ENCODE measurements at regions not wholly inside any gene's neighbourhood (a gene's known extent, or its start where the extent isn't known, plus 50 kb on each side); places are given as distances from the start of the nearest gene placed in this dataset.

DNA sequence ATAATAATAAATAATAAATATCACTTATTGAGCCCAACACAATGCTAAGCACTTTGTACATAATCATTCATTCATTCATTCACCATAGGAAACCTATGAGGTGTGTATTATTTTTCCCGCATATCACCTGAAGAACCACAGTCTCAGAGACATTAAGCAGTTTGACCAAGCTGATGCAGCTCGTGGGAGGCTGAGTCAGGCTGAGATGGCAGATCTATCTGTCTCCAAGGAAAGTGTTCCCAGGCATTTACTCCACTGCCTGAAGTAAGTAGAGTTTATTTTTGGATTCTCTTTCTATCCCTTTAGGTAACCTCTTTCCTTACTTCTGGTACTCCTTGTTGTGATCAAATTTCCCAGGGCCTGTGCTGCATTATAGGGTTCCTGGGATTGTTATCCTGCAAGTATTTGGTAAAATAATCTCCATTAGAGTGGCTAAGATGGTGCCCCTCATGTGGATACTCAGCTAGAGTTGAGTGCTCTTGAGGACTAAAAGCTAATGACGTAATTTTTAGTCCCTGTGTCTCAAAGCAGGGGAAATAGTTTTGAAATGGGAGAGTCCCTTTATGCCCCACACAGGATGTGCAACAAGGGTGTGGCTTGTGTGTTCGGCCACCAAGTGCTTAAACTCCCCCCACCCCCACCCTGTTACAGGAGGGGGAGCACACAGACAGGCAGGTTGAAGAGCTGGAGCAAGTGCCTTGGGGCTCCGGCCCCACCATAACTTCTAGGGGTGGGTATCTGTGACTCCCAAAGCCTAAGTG lies 467.0 kb downstream of the STIM2 start:
- TF ChIP-seq POLR2A (IDR thresholded peaks at IDR 0.05) (no peak), EP300 (IDR thresholded peaks at IDR 0.05) (no peak), POLR2AphosphoS5 (IDR thresholded peaks at IDR 0.05) (no peak)
- TF ChIP-seq, protein P1, sequence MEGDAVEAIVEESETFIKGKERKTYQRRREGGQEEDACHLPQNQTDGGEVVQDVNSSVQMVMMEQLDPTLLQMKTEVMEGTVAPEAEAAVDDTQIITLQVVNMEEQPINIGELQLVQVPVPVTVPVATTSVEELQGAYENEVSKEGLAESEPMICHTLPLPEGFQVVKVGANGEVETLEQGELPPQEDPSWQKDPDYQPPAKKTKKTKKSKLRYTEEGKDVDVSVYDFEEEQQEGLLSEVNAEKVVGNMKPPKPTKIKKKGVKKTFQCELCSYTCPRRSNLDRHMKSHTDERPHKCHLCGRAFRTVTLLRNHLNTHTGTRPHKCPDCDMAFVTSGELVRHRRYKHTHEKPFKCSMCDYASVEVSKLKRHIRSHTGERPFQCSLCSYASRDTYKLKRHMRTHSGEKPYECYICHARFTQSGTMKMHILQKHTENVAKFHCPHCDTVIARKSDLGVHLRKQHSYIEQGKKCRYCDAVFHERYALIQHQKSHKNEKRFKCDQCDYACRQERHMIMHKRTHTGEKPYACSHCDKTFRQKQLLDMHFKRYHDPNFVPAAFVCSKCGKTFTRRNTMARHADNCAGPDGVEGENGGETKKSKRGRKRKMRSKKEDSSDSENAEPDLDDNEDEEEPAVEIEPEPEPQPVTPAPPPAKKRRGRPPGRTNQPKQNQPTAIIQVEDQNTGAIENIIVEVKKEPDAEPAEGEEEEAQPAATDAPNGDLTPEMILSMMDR (IDR thresholded peaks at IDR 0.05), result no peak
- H3K9me3 ChIP-seq, result no peaks in the 10 kb centered on the region
- no peaks in the 10 kb centered on the region for H3K27me3 ChIP-seq
- H3K36me3 ChIP-seq, result no peaks in the 10 kb centered on the region
- 72 to 83% (median 76%) methylated on average over 4 to 5 of the region's 5 CpGs for WGBS, 5 donors
- intact Hi-C loops (cut with DNase I; ENCODE audit: low total_unique reads), result no loop called here
- no peak overlapping the region for H3K27ac ChIP-seq
- H3K4me1 ChIP-seq, result no peaks in the 10 kb centered on the region
- no peak overlapping the region for H3K4me3 ChIP-seq
- DNase-seq, result no peak

DNA sequence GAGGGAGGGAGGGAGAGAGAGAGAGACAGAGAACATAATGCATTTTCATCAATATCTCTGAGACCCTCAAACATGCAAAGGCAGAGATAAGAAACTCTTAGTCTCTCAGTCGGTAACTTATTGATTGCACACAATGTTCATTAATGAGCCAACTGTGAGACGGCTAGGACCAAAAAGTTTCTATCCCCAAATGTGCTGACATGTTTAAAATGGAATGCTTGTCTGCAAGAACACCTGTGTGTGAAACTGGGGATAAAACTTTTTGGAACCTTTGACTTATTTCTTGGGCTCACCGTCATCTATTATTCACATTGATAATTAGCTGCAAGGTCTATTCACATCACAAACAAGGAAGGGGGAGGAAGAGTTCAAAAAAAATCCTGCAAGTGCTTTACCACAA lies 477.9 kb downstream of the STIM2 start:
- Histone ChIP-seq H3K4me1 (no peaks in the 10 kb centered on the region), H3K36me3 (no peaks in the 10 kb centered on the region), H3K4me3 (no peak overlapping the region), H3K27me3 (no peaks in the 10 kb centered on the region), H3K9me3 (no peaks in the 10 kb centered on the region), H3K27ac (no peak overlapping the region)
- intact Hi-C loops (cut with DNase I; ENCODE audit: low total_unique reads), result no loop called here
- DNase-seq, result no peak
- TF ChIP-seq, protein P1 (IDR thresholded peaks at IDR 0.05), result no peak
- TF ChIP-seq POLR2A (IDR thresholded peaks at IDR 0.05) (no peak), POLR2AphosphoS5 (IDR thresholded peaks at IDR 0.05) (no peak), EP300 (IDR thresholded peaks at IDR 0.05) (no peak)
- 48 to 61% (median 57%) methylated on average over 3 of the region's 3 CpGs for WGBS, 5 donors

DNA sequence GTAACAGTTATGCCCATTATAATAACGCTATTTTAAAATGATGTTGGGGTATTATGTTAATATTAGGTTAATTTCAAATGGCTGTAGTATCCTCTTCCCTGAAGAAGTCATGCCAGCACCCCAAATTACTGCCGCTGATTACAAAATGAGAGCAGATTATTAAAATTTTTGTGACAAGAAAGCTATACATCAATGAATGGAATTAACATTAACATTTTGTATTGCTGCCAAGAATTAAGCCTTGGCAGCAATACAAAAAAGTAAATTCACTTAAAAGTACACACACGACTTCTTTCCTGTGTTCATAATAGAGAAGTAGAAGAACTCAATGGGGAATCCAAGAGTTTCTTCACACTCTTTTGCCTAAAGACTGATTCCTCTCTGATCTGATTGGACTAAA lies 482.8 kb downstream of the STIM2 start:
- no peak for TF ChIP-seq POLR2AphosphoS5 (IDR thresholded peaks at IDR 0.05)
- TF ChIP-seq EP300 (IDR thresholded peaks at IDR 0.05), result no peak
- TF ChIP-seq POLR2A (IDR thresholded peaks at IDR 0.05), result no peak
- TF ChIP-seq, protein P1 (IDR thresholded peaks at IDR 0.05), result no peak
- intact Hi-C loops (cut with DNase I; ENCODE audit: low total_unique reads), result no loop called here
- H3K4me1 ChIP-seq, result no peaks in the 10 kb centered on the region
- DNase-seq, result no peak
- H3K27me3 ChIP-seq, result no peaks in the 10 kb centered on the region
- H3K9me3 ChIP-seq, result no peaks in the 10 kb centered on the region
- WGBS, 5 donors, result 25 to 41% (median 28%) methylated on average over 3 of the region's 3 CpGs
- no peaks in the 10 kb centered on the region for H3K36me3 ChIP-seq
- no peak overlapping the region for H3K27ac ChIP-seq
- no peak overlapping the region for H3K4me3 ChIP-seq

DNA sequence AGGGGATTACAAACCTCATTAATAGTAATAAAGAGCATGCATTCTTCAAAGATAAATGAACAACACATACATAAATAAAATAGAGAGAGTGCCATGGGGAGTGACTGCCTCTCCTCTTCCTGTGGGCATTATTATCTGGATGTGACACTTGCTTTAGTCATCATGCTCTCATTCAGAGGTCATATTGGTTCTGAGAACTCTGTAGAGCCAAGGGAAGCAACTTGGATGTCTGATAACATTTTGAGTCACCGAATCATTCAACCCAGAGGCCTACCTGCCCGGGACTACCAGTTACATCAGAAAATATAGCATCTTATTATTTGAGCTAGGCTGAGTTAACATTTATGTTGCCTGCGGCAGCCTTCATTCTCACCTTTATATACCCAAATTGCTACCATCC lies 489.5 kb downstream of the STIM2 start:
- H3K4me1 ChIP-seq, result no peaks in the 10 kb centered on the region
- no peaks in the 10 kb centered on the region for H3K36me3 ChIP-seq
- H3K27me3 ChIP-seq, result no peaks in the 10 kb centered on the region
- H3K27ac ChIP-seq, result no peak overlapping the region
- no peak overlapping the region for H3K4me3 ChIP-seq
- H3K9me3 ChIP-seq, result peaks cover 0 to 2% (median 0%) of the 10 kb centered on the region in 4 donors
- 79 to 88% (median 83%) methylated on average over 3 of the region's 3 CpGs for WGBS, 5 donors
- intact Hi-C loops (cut with DNase I; ENCODE audit: low total_unique reads), result no loop called here
- TF ChIP-seq EP300 (IDR thresholded peaks at IDR 0.05) (no peak), POLR2AphosphoS5 (IDR thresholded peaks at IDR 0.05) (no peak), POLR2A (IDR thresholded peaks at IDR 0.05) (no peak)
- TF ChIP-seq, protein P1 (IDR thresholded peaks at IDR 0.05), result no peak
- DNase-seq, result no peak
